Stimulated activated CD4-positive, alpha-beta T cell treated with anti-CD3 and anti-CD28 coated beads, Interleukin-1b, Interleukin-23, amount 100 ng/mL, for 24 hours (primary cell): ENCODE measurements at regions not wholly inside any gene's neighbourhood (a gene's known extent, or its start where the extent isn't known, plus 50 kb on each side); places are given as distances from the start of the nearest gene placed in this dataset.

Source experiments
- DNase-seq, 4 experiments: peaks; one replicate each; pipeline ENCODE4 v3.0.0-alpha.2; 2020; ENCODE audit warnings: low read depth in 4 of 4, low spot score in 1 of 4

DNA sequence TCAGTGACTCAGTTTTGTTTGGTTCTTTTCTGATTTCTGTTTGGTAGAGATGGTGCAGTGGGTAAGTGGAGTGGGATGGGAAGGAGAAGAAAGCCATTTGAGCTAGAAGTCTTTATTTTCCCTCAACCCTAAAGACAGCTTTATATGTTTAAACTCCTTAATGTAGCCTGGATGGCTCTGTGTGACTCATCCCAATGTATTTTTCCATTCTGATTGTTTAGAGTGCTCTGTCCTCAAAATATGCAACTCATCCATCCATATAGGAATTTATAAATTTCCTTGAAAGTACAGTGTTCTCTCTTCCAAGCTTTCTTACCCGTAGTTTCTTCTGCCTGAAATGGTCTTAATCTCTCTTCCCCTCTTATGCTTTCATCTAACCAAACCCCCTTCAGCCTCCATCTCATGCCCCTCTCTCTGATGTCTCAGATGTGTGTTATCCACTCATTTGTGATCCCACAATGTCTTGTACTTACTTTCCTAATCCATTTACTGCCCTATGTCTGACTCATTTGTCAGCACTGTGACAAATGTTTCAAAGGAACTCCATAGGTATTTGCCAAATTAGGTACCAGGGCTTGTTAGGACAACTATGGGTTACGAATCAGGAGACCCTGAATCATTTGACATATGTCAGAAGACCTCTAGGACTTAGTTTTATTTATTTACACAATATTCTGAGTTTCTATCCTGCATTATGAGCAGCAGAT is 217.5 kb upstream of the SGCD start:
- DNase-seq = no peak

- no peak for DNase-seq
Measured at GRCh38 chr5:156119692-156120091, 207.3 kb upstream of the SGCD start.

GRCh38 chr5:156120777-156121176 is 206.2 kb upstream of the SGCD start:
- DNase-seq = no peak

DNA sequence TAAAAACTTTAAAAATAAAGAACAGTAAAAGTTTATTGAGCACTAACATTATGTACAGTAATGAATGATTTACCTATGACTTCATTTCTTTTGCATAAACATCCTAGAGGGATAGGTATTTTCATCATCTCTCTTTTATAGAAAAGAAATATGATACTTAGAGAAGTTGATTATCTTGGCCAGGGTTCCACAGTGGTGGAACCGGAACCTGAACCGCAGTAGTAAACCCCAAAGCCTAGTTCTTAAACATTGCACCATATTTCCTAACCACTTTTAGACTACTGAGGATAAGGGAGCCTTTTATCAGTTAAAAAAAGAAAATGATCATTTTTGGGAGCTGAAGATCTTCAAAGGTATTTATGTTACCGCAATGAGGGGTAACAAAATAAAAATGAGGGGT is 205.7 kb upstream of the SGCD start:
- no peak for DNase-seq

DNA sequence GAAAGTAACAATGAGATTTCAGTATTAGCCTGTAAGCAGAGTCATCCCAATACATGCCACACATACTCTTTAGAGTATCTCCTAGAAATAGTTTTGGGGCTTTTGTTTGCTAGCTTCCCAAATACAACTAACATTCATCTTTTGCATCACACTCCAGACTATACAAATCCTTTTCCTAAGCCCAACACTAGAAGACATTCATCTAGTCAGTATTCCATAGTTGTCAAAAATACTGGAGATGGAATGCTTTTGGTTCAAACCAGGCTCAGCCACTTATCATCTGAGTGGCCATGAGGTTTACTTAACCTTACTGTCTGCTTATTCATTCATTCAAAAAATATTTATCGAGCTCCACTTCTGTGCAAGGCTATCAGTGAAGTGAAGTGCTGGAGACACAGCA is 205.1 kb upstream of the SGCD start:
- no peak for DNase-seq

DNA sequence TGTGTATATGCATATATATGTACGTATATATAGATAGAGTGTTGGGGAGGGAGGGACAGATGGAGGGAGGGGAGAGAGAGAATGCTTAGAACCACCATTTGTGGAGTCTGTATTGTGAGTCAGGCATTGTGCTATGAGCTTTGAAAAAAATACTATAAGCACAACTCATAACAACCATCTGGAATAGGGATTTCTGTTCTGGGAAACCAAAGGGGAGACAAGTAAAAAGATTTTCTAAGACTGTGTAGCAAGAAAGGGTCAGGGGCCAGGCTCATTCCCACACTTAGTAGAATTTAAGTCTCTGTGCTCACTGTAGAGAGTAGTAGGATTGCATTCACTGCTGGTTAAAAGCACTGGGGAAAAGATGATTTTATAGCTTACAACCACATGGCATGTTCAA is 202.3 kb upstream of the SGCD start:
- no peak for DNase-seq

DNA sequence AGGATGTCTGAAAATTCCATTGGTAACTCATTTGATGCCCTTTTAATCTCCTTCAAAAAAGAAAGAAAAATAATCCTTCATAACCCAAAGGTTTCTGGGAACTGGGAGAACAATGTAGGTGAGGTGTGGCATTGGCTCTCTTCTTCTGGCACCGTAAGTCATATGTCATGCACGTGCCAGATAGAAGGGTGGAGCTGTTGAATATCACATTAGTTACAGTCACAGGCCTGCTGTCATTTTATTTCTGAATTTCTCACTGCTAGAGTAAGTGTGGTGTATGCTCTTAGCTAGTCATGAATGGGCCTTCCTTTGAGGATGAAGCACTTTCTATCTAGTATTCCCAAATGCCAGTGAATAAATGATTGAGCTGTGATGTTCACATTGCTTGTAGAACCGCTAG is 201.8 kb upstream of the SGCD start:
- no peak for DNase-seq

- no peak for DNase-seq
Measured at GRCh38 chr5:156126716-156127115, 200.2 kb upstream of the SGCD start.

DNA sequence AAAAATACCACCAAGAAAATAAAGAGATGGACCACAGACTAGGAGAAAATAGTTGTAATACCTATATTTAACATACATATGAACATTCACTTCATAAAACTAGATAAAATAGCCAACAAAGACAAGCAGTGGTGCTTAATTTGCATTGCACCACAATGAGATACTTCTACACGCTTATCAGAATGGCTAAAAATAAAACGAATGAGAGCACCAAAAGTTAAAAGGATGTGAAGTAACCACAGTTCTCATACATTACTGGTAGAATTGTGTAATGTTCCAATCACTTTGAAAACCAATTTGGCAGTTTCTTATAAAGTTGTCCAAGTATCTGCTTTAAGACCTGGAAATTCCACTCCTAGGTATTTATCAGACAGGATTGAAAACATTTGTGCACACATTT is 198.9 kb upstream of the SGCD start:
- DNase-seq = no peak

DNA sequence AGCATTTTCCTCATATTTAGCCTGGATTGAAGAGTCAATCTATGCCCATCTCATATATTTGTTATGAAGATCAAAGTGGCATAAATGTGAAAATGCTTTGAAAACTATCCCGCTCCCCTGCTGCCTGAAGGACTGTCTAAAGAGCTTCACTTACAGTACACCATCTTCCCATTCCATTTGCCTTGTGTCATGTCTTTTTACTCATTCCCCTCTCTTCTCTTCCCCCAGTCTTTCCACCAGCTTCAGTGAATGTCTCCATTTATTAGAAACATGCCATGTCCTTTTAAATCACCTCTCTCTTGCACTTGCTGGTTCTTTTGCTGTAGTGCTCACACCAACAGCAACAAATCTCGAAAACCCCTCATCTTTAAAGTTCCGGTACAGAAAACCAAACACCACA is 192.7 kb upstream of the SGCD start:
- DNase-seq = no peak

- no peak for DNase-seq
Measured at GRCh38 chr5:156135531-156135930, 191.4 kb upstream of the SGCD start.

DNA sequence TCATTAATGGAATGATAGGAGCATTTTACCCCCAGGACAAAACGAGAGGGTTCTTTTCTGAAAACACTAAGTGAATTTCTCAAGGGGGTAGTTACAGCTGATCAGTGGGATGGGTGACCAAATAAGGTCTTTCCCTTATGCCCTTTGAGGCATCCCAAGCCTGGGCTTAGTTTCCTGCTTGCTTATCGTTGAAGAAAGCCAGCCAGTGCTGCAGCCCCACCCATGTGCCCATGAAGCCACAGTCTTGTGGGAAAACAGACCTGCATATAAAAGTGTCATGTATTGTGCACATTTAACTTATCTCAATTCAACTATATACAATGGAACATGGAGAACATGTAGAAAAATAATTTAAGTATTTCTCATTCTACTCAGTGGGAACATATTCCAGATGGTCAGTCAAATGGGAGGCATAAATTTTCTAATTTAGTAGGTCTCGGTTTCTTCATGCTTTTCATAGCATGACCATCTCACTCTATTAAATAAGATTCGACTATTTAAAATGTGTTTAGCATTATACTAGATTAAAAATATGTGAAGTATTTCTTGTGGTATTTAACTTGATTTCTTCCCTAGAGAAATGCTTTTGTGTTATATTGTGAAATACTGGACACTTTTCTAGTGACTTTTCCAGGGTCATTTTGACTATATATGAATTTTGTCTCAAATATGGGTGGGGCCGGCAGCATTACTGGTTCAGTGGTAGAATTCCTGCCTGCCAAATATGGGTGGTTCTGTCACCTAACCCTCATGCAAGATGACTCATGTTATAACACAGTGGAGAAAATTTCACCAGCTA is 189.7 kb upstream of the SGCD start:
- DNase-seq = no peak

DNA sequence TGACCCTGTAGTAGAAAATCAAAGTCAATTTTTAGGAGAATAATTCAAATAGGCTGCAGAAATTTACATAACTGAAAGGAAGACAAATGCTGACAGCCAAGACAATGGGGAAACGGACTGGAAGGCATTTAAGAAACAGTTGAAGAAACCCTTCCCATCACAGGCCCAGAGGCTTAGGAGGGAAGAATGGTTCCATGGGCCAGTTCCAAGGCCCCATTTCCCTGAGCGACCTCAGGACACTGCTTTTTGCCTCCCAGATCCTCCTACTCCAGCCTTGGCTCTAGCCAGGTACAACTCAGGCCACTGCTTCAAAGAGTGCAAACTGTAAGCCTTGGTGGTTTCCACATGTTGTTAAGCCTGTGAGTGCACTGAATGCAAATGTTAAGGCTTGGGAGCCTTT is 184.1 kb upstream of the SGCD start:
- DNase-seq = no peak

GRCh38 chr5:156147261-156147943 is 179.6 kb upstream of the SGCD start:
- no peak for DNase-seq

DNA sequence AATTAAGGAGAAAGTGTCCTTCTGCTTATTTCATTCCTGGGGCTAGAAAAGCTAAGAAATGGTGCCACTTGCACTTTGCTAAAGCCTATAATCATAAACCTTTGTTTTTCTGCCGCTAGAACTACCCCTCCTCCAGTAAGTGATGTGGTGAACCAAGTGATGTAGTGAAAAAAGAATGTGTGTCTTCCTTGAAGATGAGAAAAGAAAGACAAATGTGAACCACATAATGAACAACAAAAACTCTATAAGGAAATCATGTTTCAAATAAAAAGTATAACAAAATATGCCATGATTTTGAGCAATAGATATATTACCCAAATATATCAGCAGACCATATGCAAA is 179.0 kb upstream of the SGCD start:
- no peak for DNase-seq

DNA sequence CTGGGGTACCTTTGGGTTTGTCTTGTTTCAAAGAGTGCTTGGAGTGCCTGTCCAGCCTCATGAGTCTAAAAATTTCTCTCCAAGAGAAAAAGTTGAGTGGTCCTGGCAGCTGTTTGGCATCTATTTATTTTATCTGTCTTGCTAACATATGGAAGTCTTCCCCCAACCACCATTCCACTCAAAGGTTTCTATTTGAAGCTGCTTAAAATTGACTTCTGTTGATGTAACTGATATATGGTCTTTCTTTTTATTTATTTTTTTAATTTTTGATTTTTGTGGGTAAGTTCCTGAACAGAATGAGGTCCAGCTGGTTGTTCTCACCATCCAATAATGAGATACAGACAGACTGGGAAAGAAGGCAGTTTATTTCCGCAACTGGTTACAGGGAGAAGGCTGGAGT is 178.7 kb upstream of the SGCD start:
- DNase-seq = no peak

DNA sequence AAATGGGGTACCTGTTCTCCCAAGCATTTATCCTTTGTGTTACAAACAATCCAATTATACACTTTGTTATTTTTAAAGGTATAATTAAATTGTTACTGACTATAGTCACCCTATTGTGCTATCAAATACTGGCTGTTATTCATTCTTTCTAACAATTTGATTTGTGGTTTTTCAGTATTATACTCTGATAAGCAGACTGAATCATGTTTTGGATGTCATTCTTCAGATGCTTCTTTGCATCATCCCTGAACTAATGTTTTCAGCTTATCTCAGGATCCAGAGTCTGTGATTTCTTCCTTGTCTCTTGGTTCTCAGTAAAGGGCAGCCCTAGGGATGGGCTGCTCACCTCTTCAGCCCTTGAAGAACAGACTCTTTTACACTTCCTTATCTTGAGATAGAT is 177.8 kb upstream of the SGCD start:
- DNase-seq = no peak

GRCh38 chr5:156153602-156154001 is 173.4 kb upstream of the SGCD start:
- DNase-seq = no peak

- DNase-seq = no peak
Measured at GRCh38 chr5:156154757-156155156, 172.2 kb upstream of the SGCD start.

DNA sequence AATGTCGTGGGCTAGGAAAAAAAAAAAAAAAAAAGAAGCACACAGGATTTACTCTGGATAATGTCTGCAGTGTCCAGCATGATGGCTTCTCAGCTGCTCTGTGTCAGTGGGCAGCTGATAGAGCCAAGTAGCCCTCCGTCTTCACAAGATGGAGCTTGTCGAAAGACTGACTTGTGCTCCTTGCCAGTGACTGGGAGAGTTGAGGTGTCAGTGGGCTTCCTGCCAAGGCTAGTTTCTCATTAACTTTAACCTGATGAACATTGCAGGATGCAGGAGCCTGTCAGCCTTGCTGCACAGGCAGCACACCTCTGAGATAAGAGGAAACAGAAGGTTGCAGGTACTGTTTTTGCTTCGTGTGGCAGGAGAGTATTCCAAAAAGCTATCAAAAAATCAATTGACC is 171.4 kb upstream of the SGCD start:
- DNase-seq = no peak

DNA sequence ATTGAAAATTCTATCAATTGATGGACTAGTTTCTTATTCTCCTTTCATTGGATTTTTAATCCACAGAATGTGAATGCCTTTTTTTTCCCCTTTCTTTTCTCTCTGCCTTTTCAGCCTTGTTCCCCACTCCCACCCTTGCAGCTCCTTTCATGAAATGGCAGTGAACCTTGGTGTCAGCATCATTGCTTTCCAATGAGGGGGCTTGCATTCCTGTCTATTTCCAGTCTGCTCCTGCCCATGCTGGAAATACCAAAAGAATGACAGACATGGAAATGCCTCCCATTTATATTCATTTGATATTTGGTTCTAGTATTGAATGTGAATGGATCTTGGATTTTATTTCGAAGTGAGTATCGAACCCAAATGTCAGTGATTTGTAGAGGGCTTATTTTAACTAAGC is 162.7 kb upstream of the SGCD start:
- DNase-seq = no peak

- DNase-seq = no peak
Measured at GRCh38 chr5:156169495-156169894, 157.5 kb upstream of the SGCD start.
